Activated effector memory CD4-positive, alpha-beta T cell treated with Interleukin-2 at 50 U/mL for 16 hours (primary cell): ENCODE measurements at regions not wholly inside any gene's neighbourhood (a gene's known extent, or its start where the extent isn't known, plus 50 kb on each side); places are given as distances from the start of the nearest gene placed in this dataset.
"Not testable (repeated sequence)": the region's sequence is repeated elsewhere in the genome, so short reads cannot be mapped to it uniquely, and the experiment has no call there.

ENCODE experiments used
- DNase-seq: peaks from one replicate; pipeline ENCODE4 v3.0.0-alpha.2; 2020

DNA sequence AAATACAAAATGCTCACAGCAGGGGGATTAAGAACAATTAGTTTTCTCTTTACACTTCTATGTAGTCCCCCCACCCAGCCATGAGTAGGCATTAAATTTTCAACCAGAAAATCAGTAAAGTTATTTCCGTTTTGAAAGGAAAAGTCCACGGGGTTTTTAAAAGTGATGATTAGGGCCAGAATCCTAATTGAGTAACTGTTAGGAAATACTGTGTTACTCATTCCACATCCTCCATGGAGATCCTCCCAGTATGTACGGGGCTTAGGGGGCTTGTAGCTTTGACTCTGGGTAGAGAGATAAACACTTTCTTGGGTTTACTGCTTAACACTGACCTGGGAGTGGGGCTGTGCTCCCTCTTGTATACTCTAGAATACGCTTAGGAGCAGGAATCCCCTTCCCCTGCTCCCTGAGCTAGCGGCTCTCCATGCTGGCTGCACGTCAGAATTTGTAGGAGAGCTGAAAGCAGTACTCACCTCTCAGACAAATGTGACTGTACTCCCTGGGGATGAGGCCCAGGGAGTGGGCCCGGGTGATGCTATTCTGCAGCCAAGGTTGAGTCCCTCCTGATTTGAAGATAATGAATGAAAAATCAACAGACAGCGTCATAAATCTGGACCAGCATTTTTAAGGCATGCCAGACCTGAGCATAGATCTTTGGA, 100.5 kb downstream of the SLC4A3 start:
- DNase-seq, result no peak

DNA sequence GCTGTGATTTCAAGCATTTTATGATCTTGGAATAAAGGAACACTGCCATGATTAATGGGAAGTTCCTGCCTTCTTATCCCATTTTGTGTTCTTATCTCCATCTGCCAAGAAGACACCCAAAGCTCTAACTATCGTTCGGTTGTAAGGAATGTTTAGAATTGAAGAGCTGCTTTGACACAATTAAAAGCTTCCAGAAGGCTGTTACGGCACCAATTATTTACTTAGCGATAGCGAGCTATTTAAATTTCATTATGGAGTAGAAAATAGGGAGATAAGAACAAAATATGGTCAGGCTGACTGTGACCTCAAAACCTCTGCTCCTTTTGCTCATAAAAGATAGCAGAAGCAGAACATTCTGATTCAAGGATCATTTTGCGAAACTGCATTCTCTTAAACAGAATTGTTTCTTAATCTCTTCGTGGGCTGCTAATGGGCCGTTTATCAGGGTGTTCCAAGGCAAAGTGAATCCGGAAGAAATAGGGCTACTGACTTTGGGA, 101.6 kb downstream of the SLC4A3 start:
- no peak for DNase-seq

DNA sequence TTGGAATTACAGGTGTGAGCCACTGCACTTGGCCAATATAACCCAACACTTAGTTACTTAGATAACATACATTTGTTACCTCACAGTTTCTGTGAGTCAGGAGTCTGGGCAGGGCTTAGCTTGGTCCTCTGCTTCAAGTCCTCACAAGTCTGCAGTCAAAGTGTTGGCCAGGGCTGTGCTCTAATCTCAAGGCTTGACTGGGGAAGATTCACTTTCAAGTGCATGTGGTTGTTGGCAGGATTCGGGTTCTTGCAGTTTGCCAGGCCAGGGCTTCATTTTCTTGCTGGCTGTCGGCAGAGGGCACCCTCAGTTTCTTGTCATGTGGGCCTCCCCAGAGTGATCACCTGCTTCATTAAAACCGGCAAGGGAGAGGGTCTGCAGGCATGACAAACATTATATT, 103.7 kb downstream of the SLC4A3 start:
- no peak for DNase-seq

DNA sequence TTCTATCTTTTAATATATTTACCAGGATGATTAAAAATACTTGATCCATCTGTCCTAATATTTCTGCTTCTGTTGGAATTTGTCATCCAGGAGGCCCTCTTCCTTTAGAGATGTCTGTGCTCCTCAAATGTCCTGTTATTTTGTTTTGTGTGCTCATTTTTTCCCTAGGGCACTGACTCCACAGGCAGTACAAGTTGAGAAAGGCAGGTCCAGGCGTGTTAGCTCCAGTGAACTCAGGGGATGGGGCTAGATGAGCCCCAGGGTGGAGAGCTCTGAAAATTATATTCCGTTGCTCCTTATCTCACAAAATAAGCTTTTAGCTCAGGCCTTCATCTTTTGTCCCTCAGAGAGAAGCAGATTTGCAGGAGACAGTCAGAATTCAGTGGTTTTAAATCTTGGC, 105.7 kb downstream of the SLC4A3 start:
- DNase-seq, result no peak

DNA sequence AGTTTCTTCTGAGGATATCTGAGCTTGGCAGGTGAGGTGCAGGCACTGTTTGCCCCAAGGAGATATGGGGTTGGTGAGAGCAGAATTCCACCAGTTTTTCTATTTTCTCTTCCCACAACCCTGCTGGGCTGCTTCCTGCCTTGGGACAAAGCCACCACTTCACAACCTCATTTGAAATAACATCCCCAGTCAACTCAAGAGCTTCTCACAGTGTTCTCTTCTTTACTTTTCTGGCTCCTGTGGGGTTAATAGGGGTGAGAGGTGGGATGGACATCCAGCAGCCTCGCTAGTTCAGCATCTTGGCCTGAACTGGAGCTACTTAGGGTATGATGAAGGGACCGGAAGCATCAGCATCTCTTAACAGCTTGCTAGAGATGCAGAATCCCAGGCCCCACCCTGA, 106.3 kb downstream of the SLC4A3 start:
- no peak for DNase-seq

DNA sequence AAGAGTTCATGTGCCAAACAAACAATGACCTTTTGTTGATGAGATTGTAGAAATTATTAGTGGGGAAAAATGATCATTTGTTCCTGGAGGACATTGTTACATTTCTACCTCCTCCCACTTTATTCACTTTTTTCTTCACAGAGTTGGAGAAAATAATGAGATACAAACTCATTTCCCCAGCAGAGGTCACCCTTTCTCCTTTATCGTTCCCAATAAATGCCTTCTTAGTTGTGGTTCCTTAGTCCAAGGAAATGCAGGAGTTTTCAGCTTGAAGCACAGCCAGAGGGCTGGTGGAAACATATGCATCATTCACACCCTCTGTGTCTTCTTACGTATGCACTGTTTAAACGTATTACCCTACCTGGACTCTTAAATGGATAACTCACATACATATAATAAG, 108.8 kb downstream of the SLC4A3 start:
- no peak for DNase-seq

DNA sequence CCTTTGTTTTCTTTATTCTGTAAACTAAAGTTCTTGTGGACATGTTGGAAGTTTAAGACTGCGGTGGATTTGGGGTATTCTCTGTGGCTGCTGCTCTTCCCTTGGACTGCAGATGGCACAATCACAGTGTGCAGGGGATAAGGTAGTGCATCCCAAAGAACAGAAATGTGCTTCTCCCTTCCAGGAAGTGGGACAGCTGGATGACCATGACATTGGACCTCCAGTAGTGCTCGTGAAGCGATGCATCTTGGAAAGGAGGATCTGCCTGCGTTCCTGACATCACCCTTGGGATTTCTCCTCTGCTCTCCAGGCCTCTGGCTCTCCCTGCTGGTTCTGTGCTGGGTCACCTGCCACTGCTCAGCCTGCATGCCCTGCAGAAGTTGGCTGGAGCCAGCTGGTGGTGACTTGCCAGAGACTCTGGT, 109.9 kb downstream of the SLC4A3 start:
- no peak for DNase-seq

DNA sequence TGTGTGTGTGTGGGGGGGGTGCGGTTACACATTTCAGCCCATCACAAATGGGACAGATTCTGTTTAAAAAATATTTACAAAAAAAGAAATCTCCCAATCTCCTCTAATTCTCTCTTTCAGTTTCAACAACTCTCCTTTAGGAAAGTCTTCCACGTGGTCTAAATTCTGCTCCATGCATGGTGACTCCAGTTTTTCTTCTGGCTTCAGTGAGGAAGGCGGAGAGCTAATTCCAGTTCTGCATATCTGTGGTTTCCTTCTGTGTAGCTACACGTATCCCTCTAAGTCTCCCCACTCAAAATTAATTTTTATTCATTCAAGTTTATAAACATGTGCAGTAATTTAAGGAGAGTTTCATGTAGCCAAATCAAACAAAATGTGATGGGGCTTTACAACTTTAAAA, 111.6 kb downstream of the SLC4A3 start:
- DNase-seq, result no peak

DNA sequence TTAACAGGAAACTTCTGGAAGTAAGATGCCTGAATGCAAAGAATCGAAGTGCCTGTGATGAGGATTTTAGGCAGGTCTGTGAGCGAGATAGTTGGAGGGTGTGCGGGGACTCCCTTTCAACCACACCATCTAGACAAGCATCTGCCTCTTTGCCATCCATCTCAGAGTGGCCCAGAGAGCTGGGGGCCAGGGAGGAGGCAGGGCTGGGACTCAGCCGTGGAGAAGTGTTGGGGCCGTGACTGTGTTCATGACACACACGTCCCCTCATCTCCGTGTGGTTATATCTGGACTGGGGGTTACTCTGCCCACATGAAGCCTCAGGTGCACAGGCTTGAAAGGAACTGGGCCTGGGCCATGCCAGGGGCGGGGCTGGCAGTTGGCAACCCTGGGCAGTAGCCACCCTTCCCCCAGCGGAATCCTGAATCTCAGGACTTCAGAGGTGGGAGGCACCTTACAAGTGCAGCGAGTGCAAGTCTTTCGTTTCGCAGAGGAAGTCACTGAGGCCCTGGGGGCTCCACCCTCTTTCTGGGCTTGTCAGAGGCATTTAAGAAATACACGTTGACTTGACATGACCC, 112.5 kb downstream of the SLC4A3 start:
- no peak for DNase-seq

DNA sequence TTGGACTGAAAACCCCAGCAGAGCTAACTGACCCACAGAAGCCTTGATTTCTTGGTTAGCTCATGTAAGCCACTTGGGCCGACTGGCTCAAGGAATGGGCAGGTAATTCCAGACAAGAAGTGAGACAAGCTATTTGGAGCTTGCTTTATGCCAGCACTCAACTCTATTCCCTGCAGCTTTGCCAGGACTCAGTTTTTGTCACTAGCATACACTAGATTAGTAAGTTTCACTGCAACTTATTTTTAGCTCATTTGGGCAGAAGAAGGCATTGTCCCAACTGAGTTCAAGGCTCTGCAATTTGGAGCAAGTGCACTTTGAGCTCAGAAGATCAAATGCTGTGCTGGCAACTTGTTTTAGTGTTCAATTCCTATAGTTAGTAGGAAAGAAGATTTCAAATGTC, 116.1 kb downstream of the SLC4A3 start:
- DNase-seq, result no peak

DNA sequence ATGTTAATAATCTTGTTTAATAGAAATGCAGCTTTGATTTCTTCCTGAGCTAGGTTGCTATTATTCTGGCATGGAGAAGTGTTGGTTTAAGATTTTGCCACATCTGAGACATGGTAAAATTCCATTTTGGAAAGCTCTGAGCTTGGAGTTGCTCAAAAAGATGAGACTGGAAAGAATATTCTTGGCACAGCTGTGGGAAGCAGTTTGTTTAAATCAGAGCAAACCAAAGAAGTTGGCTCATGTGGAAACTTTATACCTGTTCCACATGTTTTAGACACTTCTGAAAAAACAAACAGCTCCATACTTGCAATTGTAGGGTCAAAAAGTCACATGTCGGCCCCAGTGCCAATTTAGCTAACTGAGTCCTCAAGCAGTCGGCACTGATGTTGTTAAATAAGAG, 116.6 kb downstream of the SLC4A3 start:
- no peak for DNase-seq

DNA sequence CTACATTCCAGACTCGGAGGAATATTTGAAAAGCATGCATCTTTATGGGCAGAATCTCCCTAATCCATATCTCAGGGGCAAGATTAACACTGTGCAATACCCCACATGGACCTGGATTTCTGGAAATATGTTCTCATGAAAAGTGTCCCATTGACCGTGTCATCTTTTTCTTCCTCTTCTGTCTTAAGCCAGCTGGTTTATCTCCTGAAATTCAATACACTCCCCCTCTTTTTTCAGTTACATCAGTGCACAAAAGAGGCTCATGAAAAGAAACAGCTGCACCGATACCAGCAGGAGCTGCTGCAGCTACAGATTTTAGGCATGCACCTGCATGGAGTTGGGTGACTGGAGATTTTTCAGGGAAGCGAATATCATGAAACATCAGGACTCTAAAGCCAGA, 117.2 kb downstream of the SLC4A3 start:
- no peak for DNase-seq

DNA sequence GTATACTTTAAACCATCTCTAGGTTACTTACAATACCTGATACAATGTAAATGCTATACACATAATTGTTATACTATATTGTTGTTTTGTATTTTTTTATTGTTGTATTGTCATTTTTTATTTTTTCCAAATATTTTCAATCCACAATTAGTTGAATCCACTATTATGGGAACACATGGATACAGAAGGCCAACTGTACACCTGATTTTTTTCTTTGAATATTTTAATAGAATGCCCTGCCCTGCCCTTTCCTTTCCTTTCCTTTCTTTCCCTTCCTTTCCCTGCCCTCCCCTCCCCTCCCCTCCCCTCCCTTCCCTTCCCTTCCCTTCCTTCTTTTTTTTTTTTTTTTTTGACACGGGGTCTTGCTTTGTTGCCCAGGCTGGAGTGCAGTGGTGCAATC, 120.2 kb downstream of the SLC4A3 start:
- no peak for DNase-seq

DNA sequence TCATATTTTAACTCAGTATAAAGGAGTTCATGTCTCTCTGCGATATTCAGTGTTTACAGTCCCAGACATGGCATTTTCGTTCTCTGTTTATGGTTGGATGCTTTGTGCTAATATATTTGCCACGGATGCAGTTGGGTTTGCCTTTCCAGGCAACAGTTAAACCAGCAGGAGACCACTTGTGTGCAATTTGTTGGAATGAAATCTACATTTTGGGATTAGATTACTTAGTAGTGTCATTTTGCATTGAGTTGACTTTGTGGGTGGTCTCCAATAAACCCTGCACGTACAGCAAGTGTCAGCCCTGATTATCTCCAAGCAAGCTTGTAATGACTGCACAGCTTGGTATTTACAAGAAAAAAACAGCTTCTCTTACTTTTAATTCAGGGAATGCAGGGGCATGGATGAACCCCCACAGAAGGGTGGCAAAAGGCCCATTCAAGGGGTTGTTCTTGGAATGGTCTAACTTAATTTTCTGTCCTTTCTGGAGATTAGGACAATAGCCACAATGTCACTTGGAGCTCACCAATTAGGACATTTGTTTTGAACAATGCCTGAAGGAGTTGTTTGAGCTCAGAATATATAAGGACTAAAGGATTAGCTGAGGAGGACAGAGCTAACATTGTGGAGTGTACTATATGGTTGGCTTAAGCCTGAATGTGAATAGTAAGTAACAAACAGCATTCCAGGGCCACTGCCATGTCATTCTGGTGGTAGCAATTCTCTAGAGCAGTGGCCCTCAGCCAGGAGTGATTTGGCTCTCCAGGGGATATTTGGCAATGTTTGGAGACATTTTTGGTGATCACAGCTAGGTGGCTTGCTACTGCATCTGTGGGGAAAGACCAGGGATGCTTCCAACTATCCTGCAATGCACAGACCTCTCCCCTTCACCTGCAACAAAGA, 121.5 kb downstream of the SLC4A3 start:
- no peak for DNase-seq

DNA sequence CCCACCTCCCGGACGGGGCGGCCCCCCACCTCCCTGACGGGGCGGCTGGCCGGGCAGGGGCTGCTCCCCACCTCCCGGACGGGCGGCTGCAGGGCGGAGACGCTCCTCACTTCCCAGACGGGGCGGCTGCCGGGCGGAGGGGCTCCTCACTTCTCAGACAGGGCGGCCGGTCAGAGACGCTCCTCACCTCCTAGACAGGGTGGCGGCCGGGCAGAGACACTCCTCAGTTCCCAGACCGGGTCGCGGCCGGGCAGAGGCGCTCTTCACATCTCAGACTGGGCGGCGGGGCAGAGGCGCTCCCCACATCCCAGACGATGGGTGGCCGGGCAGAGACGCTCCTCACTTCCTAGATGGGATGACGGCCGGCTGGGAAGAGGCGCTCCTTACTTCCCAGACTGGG, 123.7 kb downstream of the SLC4A3 start:
- not testable (repeated sequence) for DNase-seq

DNA sequence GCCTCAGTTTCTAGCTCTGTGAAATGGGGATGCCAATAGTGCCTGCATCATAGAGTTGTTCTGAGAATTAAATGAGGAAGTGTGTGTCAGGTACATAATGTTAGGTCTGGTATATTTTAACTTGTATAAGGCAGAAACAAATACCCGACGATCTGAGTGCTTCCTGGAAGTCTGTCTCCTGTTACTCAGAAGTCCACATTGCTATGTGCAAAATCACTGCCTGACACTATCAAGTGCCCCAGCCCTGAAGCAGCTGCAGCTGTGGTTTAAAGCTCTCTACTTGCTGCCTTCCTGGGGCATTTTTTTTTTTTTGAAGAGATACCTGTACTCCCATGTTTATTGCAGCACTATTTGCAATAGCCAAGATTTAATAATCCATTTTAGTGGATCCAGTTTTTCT, 125.3 kb downstream of the SLC4A3 start:
- DNase-seq, result no peak

DNA sequence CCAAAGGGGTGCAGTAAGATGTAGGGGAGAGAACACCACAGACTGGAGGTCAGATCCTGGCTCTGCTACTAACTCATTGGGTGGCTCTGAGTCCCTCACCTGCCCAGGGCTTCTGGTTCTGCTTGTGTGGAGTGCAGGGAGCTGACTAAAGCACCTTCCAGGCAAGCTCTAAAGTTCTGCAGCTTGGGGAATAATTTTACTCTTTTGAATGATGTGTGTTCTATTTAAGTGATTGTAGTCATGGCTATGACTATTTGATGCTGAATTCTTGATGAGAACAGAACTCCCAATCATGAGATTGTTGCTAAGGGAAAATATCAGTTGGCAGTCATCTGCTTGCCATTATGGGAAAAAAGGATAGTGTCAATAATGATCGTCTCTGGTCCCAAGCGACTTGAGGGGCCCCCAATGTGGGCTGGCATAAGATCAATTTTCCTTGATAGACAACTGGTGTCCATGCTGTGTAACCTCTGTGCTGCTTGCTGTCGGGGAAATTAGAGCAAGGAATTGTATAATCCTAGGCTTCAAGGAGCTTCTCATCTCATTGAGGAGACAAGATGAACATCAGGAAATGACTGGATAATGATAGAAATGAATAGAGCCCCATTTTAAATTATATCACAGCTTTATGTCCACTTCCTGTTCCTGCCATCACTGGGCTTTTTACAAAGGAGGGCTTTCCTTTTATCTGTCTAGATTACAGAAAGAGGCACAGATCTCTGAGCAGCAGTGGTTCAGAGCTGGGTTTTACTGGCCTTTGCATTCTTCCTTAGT, 131.7 kb downstream of the SLC4A3 start:
- DNase-seq, result no peak

DNA sequence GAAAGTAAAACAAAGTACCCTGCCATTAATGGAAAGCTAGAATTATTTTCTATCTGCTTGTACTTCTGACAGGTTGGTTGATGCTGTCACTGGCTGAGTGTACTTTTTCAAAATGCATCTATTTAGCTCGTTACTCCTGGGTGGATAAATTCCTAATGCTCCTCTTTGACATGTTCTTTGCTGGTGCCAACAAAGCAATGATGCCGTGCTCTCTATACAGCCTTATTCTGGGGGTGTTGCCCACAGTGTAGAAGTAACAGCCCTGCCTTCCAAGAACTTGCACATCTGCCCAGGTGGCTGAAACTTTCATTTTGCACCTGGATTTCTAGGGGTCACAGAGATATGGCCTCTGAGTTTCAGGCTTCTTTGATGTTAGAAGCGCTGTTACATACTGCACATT, 132.4 kb downstream of the SLC4A3 start:
- no peak for DNase-seq

DNA sequence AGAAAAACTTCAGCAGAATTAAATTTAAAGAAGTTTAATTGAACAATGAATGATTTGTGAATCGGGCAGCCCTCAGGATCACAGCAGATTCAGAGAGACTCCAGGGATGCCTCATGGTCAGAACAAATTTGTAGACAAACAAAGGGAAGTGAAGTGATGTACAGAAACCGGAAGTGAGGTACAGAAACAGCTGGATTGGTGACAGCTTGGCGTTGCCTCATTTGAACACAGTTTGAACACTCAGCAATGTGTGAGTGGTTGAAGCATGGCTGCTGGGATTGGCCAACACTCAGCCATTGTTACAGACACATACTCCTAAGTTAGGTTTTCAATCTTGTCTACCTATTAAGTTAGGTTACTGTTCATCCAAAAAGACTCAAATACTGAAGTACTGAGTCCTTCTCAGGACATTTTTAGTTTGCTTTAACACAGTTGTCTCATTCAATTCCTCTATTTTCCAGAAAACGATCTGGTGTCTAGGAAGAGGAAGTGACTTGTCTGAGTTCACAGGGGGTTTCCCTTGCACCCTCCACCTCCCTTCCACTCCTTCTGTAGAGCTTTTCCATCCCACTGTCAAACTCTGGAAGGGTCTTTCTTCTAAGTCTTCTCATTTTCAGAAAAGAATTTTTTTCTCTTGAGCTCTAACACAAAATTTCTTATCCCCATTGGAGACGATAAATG, 137.9 kb downstream of the SLC4A3 start:
- DNase-seq, result no peak

DNA sequence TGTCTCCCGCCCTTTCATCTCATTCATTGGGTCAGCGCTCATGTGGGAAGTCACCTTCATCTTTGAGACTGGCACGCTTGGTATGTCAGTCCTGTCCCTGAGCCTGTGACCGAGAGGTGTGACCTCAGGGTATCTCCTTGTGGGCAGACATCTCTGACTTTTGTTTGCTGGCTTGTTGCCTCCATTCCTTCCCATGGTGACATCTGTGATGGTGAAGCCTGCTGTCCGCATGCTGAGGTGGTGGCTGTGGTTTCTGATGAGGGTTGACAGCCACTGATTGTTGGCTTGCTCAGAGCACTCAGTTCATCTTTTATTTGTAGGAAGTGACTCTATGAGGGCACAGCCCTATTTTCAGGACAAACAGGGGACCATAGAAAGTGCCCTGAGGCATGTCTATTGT, 139.2 kb downstream of the SLC4A3 start:
- DNase-seq, result no peak

DNA sequence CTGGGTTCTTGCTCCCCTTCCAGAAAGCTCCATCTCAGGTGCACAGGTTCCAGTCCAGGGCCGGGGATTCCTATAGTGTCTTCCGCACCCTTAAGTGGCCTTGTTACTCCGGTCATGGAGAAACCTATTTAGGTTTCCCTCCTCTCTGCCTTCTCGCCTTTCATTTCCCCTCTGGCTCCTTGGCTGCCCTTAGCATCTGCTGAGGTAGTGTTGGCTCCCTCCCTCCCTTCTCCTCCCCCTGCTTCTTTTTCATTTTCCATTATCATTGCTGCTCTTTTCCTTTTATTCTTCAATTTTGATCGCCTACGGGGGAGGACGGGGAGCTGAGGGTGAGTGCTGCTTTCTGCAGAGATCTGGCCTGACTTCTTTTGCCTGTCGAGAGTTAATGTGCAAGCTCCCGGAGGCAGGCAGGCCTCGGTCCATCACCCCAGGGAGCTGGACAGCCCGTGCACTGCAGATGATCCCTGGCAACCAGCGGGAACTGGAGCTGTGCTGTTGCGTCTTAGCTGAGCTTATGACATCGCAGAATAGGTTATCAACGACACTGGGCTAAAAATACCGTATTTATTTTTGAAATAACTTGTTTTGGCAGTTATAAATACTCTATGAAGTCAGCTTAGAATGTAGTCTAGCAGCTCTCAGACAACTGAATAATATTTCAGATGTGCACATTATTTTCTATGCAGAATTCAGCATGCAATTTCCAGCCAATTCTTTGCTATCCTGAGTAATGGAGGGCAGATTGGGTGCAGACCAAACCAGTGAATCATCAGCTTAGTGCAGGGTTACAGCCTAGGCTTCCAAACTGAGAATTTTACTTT, 141.9 kb downstream of the SLC4A3 start:
- DNase-seq, result no peak
